Peyer's patch (tissue), 4 donors: ENCODE measurements at regions not wholly inside any gene's neighbourhood (a gene's known extent, or its start where the extent isn't known, plus 50 kb on each side); places are given as distances from the start of the nearest gene placed in this dataset.
"Not testable (repeated sequence)": the region's sequence is repeated elsewhere in the genome, so short reads cannot be mapped to it uniquely, and the experiment has no call there.

Source experiments
- CTCF ChIP-seq, 6 experiments: fragments of 450-650 bp in 4 of 6; fragments of 200-600 bp in 2 of 6; sonication (generic) in 1 of 6; IDR thresholded peaks; one replicate each; pipeline ENCODE4 v1.5.1; 2017 to 2019; ENCODE audit warnings: antibody characterized with exemption in 6 of 6, mild to moderate bottlenecking in 3 of 6, moderate library complexity in 1 of 6
- POLR2A ChIP-seq, 2 donors: fragments of 450-650 bp; IDR thresholded peaks; one replicate each; pipeline ENCODE4 v1.5.1; 2017; ENCODE audit warnings: antibody characterized with exemption in 2 of 2, mild to moderate bottlenecking in 2 of 2, moderate library complexity in 2 of 2

GRCh38 chr7:123264820-123265219 is 65.1 kb upstream of the SLC13A1 start:
- TF ChIP-seq CTCF, POLR2A (IDR thresholded peaks at IDR 0.05): not testable (repeated sequence)
